GM23248 (cell line): ENCODE measurements at regions not wholly inside any gene's neighbourhood (a gene's known extent, or its start where the extent isn't known, plus 50 kb on each side); places are given as distances from the start of the nearest gene placed in this dataset.

ENCODE experiments used
- DNase-seq: peaks from one replicate; pipeline ENCODE4 v3.0.0-alpha.2; 2015
- H2AFZ ChIP-seq: fragments of 200-600 bp; sonication (generic); 2 replicates; pipeline ENCODE4 v1.6.1; 2016; ENCODE audit warnings: antibody characterized with exemption
- H3F3A ChIP-seq: fragments of 200-600 bp; sonication (generic); 2 replicates; pipeline ENCODE4 v1.6.1; 2016; ENCODE audit warnings: mild to moderate bottlenecking, antibody characterized with exemption, mixed run types; ENCODE audit not compliant: insufficient read depth
- H3K27ac ChIP-seq: fragments of 200-600 bp; sonication (generic); 2 replicates; pipeline ENCODE4 v1.5.1; 2016; ENCODE audit warnings: mild to moderate bottlenecking
- H3K27me3 ChIP-seq: fragments of 200-600 bp; sonication (generic); replicated peaks from 2 replicates; pipeline ENCODE4 v1.6.1; 2016; ENCODE audit warnings: mild to moderate bottlenecking; ENCODE audit not compliant: insufficient read depth
- H3K36me3 ChIP-seq: fragments of 200-600 bp; sonication (generic); 2 replicates; pipeline ENCODE4 v1.6.1; 2016; ENCODE audit warnings: low read depth, mild to moderate bottlenecking
- H3K4me1 ChIP-seq: fragments of 200-600 bp; sonication (generic); 2 replicates; pipeline ENCODE4 v1.6.1; 2016; ENCODE audit warnings: mild to moderate bottlenecking; ENCODE audit not compliant: insufficient read depth
- H3K4me2 ChIP-seq: fragments of 200-600 bp; sonication (generic); one replicate; pipeline ENCODE4 v1.6.1; 2016; ENCODE audit warnings: mild to moderate bottlenecking; ENCODE audit not compliant: unreplicated experiment
- H3K4me3 ChIP-seq: fragments of 200-600 bp; sonication (generic); 2 replicates; pipeline ENCODE4 v1.5.1; 2016; ENCODE audit warnings: mild to moderate bottlenecking
- H3K79me2 ChIP-seq: fragments of 200-600 bp; sonication (generic); 2 replicates; pipeline ENCODE4 v1.6.1; 2016; ENCODE audit warnings: mild to moderate bottlenecking; ENCODE audit not compliant: insufficient read depth
- H3K9ac ChIP-seq: fragments of 200-600 bp; sonication (generic); 2 replicates; pipeline ENCODE4 v1.6.1; 2016; ENCODE audit warnings: mild to moderate bottlenecking
- H3K9me2 ChIP-seq: fragments of 200-600 bp; sonication (generic); 2 replicates; pipeline ENCODE4 v1.6.1; 2016; ENCODE audit warnings: mixed run types, mild to moderate bottlenecking, moderate library complexity; ENCODE audit not compliant: insufficient read depth
- H3K9me3 ChIP-seq: fragments of 200-600 bp; sonication (generic); one replicate; pipeline ENCODE4 v1.6.1; 2017; ENCODE audit warnings: low read depth
- H4K20me1 ChIP-seq: fragments of 200-600 bp; sonication (generic); 2 replicates; pipeline ENCODE4 v1.6.0; 2016; ENCODE audit not compliant: insufficient read depth
- EZH2 ChIP-seq: fragments of 200-600 bp; sonication (generic); IDR thresholded peaks from 2 replicates; pipeline ENCODE4 v1.6.1; 2018; ENCODE audit warnings: antibody characterized with exemption, mild to moderate bottlenecking; ENCODE audit not compliant: insufficient read depth, poor library complexity, severe bottlenecking
- EZH2phosphoT487 ChIP-seq: fragments of 200-600 bp; sonication (generic); IDR thresholded peaks from 2 replicates; pipeline ENCODE4 v1.6.1; 2018; ENCODE audit warnings: antibody characterized with exemption, moderate library complexity, mild to moderate bottlenecking, low read depth; ENCODE audit not compliant: insufficient read depth
- WGBS, 2 experiments: methylation state at CpG; one replicate each; pipeline ENCODE4 v1.1.6; 2015 to 2017; ENCODE audit warnings: low lambda C conversion rate in 2 of 2, low coverage in 1 of 2; ENCODE audit errors: missing lambda C conversion rate in 2 of 2; 5-methylcytosine and 5-hydroxymethylcytosine counted together
- in situ Hi-C: fragments of 300-500 bp; cut with MboI; formaldehyde crosslinking; loops from 2 replicates; pipeline ENCODE4 v1.15.0; 2020

GRCh38 chr6:22788038-22788437 lies 218.7 kb downstream of the HDGFL1 start:
- H3K9me2 ChIP-seq = no peaks in the 10 kb centered on the region
- H3K4me2 ChIP-seq = no peak overlapping the region
- H3K9ac ChIP-seq = no peak overlapping the region
- DNase-seq = no peak
- no peak overlapping the region for H3K4me3 ChIP-seq
- no peaks in the 10 kb centered on the region for H3K9me3 ChIP-seq
- no peaks in the 10 kb centered on the region for H3K27me3 ChIP-seq
- H3K36me3 ChIP-seq = no peaks in the 10 kb centered on the region
- H3K79me2 ChIP-seq = no peaks in the 10 kb centered on the region
- no peaks in the 10 kb centered on the region for H3F3A ChIP-seq
- 52 to 56% methylated on average over 7 of the region's 7 CpGs for WGBS, 2 experiments
- H4K20me1 ChIP-seq = no peaks in the 10 kb centered on the region
- H2AFZ ChIP-seq = no peak overlapping the region
- no peaks in the 10 kb centered on the region for H3K4me1 ChIP-seq
- in situ Hi-C loops = no loop called here
- H3K27ac ChIP-seq = no peak overlapping the region
- TF ChIP-seq EZH2phosphoT487 (no peak), EZH2 (no peak)

- TF ChIP-seq EZH2 (no peak), EZH2phosphoT487 (no peak)
- H3K27me3 ChIP-seq = no peaks in the 10 kb centered on the region
- H2AFZ ChIP-seq = no peak overlapping the region
- H3K36me3 ChIP-seq = no peaks in the 10 kb centered on the region
- no peaks in the 10 kb centered on the region for H3K79me2 ChIP-seq
- H3F3A ChIP-seq = no peaks in the 10 kb centered on the region
- no peak overlapping the region for H3K4me3 ChIP-seq
- in situ Hi-C loops = no loop called here
- 69 to 74% methylated on average over 5 of the region's 5 CpGs for WGBS, 2 experiments
- no peaks in the 10 kb centered on the region for H3K9me2 ChIP-seq
- H3K4me2 ChIP-seq = no peak overlapping the region
- H3K9ac ChIP-seq = no peak overlapping the region
- H3K4me1 ChIP-seq = no peaks in the 10 kb centered on the region
- no peak overlapping the region for H3K27ac ChIP-seq
- no peak for DNase-seq
- H4K20me1 ChIP-seq = no peaks in the 10 kb centered on the region
- no peaks in the 10 kb centered on the region for H3K9me3 ChIP-seq
Measured at GRCh38 chr6:22789315-22789714, 219.9 kb downstream of the HDGFL1 start.

- Histone ChIP-seq H3K79me2 (no peaks in the 10 kb centered on the region), H3K27me3 (no peaks in the 10 kb centered on the region), H3K9me3 (peaks cover 4% of the 10 kb centered on the region), H3K4me1 (no peaks in the 10 kb centered on the region), H3K9me2 (no peaks in the 10 kb centered on the region), H3K27ac (no peak overlapping the region), H3K4me2 (no peak overlapping the region), H3K9ac (no peak overlapping the region), H2AFZ (no peak overlapping the region), H4K20me1 (no peaks in the 10 kb centered on the region), H3F3A (no peaks in the 10 kb centered on the region), H3K4me3 (no peak overlapping the region), H3K36me3 (no peaks in the 10 kb centered on the region)
- no peak for TF ChIP-seq EZH2phosphoT487
- TF ChIP-seq EZH2 = no peak
- 46 to 60% methylated on average over 1 of the region's 1 CpG for WGBS, 2 experiments
- no peak for DNase-seq
- in situ Hi-C loops = no loop called here
Measured at GRCh38 chr6:22794844-22795243, 225.5 kb downstream of the HDGFL1 start.

GRCh38 chr6:22800451-22800850 lies 231.1 kb downstream of the HDGFL1 start:
- H3K9me3 ChIP-seq = no peaks in the 10 kb centered on the region
- no peaks in the 10 kb centered on the region for H3K9me2 ChIP-seq
- H3K4me1 ChIP-seq = no peaks in the 10 kb centered on the region
- DNase-seq = no peak
- H3K4me2 ChIP-seq = no peak overlapping the region
- H3K27ac ChIP-seq = no peak overlapping the region
- H3K79me2 ChIP-seq = no peaks in the 10 kb centered on the region
- H3K36me3 ChIP-seq = no peaks in the 10 kb centered on the region
- no peak overlapping the region for H2AFZ ChIP-seq
- H3K27me3 ChIP-seq = no peaks in the 10 kb centered on the region
- 60 to 63% methylated on average over 1 of the region's 1 CpG for WGBS, 2 experiments
- in situ Hi-C loops = no loop called here
- no peak for TF ChIP-seq EZH2
- no peak for TF ChIP-seq EZH2phosphoT487
- no peak overlapping the region for H3K4me3 ChIP-seq
- H4K20me1 ChIP-seq = no peaks in the 10 kb centered on the region
- H3K9ac ChIP-seq = no peak overlapping the region
- H3F3A ChIP-seq = no peaks in the 10 kb centered on the region

GRCh38 chr6:22801831-22802230 lies 232.5 kb downstream of the HDGFL1 start:
- Histone ChIP-seq H3K27ac (no peak overlapping the region), H3K4me1 (no peaks in the 10 kb centered on the region), H3F3A (no peaks in the 10 kb centered on the region), H3K36me3 (no peaks in the 10 kb centered on the region), H2AFZ (no peak overlapping the region), H3K4me3 (no peak overlapping the region), H3K9me2 (no peaks in the 10 kb centered on the region), H3K79me2 (no peaks in the 10 kb centered on the region), H3K4me2 (no peak overlapping the region), H3K9ac (no peak overlapping the region), H3K27me3 (no peaks in the 10 kb centered on the region), H3K9me3 (no peaks in the 10 kb centered on the region), H4K20me1 (no peaks in the 10 kb centered on the region)
- WGBS, 2 experiments = 35 to 43% methylated on average over 2 of the region's 2 CpGs
- TF ChIP-seq EZH2 (no peak), EZH2phosphoT487 (no peak)
- in situ Hi-C loops = no loop called here
- DNase-seq = peak; percentile 3
